Panc1 (cell line): ENCODE measurements at regions not wholly inside any gene's neighbourhood (a gene's known extent, or its start where the extent isn't known, plus 50 kb on each side); places are given as distances from the start of the nearest gene placed in this dataset.

ENCODE experiments used
- ATAC-seq: fragments of 200-7000 bp; cut with Tn5 transposase; 2 replicates; pipeline ENCODE4 v1.9.1; 2020; ENCODE audit warnings: mild to moderate bottlenecking, moderate library complexity
- BruUV-seq: library from RNA; stranded (reverse); fragments of 400-500 nt; replicated peaks from 2 replicates; lab custom pipeline; 2021; lab: Mats Ljungman, UMichigan
- CTCF ChIA-PET: fragments of 300-600 bp; sonication (Branson Sonifier 250); formaldehyde crosslinking; loops from one replicate; lab custom pipeline; 2022; ENCODE audit warnings: antibody characterized with exemption; lab: Charles Lee
- POLR2A ChIA-PET: fragments of 300-600 bp; sonication (Branson Sonifier 250); formaldehyde crosslinking; loops from one replicate; lab custom pipeline; 2022; ENCODE audit warnings: antibody characterized with exemption; lab: Charles Lee
- DNase-seq: peaks from one replicate; pipeline ENCODE4 v3.0.0-alpha.2; 2010; ENCODE audit warnings: low read depth, low spot score
- H3K27ac ChIP-seq: 2 replicates; pipeline ENCODE4 v1.5.1; 2011; ENCODE audit warnings: mild to moderate bottlenecking, low read length, inconsistent platforms
- H3K27me3 ChIP-seq: fragments of 200-500 bp; sonication (Bioruptor generic); 2 replicates; pipeline ENCODE4 v1.6.0; 2014; ENCODE audit warnings: low read length, inconsistent platforms; ENCODE audit not compliant: control insufficient read depth, insufficient read depth
- H3K36me3 ChIP-seq: fragments of 200-500 bp; sonication (Bioruptor generic); 2 replicates; pipeline ENCODE4 v1.5.1; 2014; ENCODE audit warnings: inconsistent platforms, mild to moderate bottlenecking, low read length, moderate library complexity; ENCODE audit not compliant: control insufficient read depth, insufficient read depth
- H3K4me1 ChIP-seq: 2 replicates; pipeline ENCODE4 v1.5.1; 2011; ENCODE audit warnings: inconsistent platforms, mild to moderate bottlenecking, low read length, moderate library complexity; ENCODE audit not compliant: control insufficient read depth, insufficient read depth
- H3K4me3 ChIP-seq, 2 experiments: 2 replicates each; pipeline ENCODE4 v1.5.1; 2011 to 2012; ENCODE audit warnings: low read depth in 2 of 2, low read length in 2 of 2, mild to moderate bottlenecking in 2 of 2, inconsistent platforms in 1 of 2, moderate library complexity in 1 of 2
- H3K9me3 ChIP-seq: fragments of 200-500 bp; sonication (Bioruptor generic); 2 replicates; pipeline ENCODE4 v1.5.1; 2014; ENCODE audit warnings: low read depth, mild to moderate bottlenecking, inconsistent platforms, low read length, moderate library complexity; ENCODE audit not compliant: control insufficient read depth, insufficient read depth
- POLR2AphosphoS5 ChIP-seq: IDR thresholded peaks from 2 replicates; pipeline ENCODE4 v1.6.1; 2012; ENCODE audit warnings: mild to moderate bottlenecking, low read depth, low read length, moderate library complexity
- SIN3A ChIP-seq: IDR thresholded peaks from 2 replicates; pipeline ENCODE4 v1.6.1; 2012; ENCODE audit warnings: low read depth, mild to moderate bottlenecking, low read length, moderate library complexity, borderline replicate concordance; ENCODE audit not compliant: insufficient read depth
- TCF7L2 ChIP-seq: IDR thresholded peaks from 2 replicates; pipeline ENCODE4 v1.6.1; 2011; ENCODE audit warnings: mild to moderate bottlenecking, low read depth, low read length, inconsistent platforms
- in situ Hi-C: cut with HindIII; loops from 2 replicates; pipeline ENCODE4 v1.10.0; 2016; ENCODE audit warnings: low sequenced_read_pairs, low pct_unique_long_range_greater_than_20kb
- intact Hi-C: fragments of 100-400 bp; cut with micrococcal nuclease; formaldehyde crosslinking; loops from one replicate; pipeline ENCODE4 v1.10.0; 2022; ENCODE audit not compliant: unreplicated experiment
- TF ChIP-seq, protein P1 (sequence below): fragments of 450-650 bp; IDR thresholded peaks from 2 replicates; pipeline ENCODE4 v1.5.1; 2017; ENCODE audit warnings: mild to moderate bottlenecking
- TF ChIP-seq, protein P2 (sequence below), 2 experiments: IDR thresholded peaks; 2 replicates each; pipeline ENCODE4 v1.6.1; 2011 to 2012; ENCODE audit warnings: low read depth in 2 of 2, control low read depth in 1 of 2, low read length in 1 of 2, mild to moderate bottlenecking in 1 of 2, moderate library complexity in 1 of 2; ENCODE audit not compliant: insufficient read depth in 1 of 2

DNA sequence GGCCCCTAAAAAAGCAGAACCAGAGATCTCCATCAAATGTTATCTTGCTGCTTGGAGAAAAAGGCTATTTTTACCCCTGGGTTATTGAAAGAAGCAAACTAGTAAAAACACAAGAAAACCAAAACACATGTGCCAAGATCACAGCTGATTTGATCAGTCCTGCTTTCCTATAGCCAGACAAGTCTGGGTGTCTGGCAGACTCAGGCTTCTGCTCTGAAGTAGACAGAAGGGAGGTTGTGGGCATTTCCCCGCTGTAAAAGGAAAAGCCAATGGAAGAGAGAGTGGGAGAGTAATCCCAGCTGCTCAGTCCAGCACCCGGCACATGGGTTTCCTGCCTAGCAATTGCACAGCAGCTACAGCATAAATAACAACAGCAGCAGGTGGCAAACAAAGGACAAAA is 177.9 kb downstream of the PHLDA1 start:
- no peaks in the 10 kb centered on the region for H3K36me3 ChIP-seq
- no peak for DNase-seq
- ChIA-PET POLR2A (no interaction called here), CTCF (no interaction called here)
- TF ChIP-seq, protein P1, sequence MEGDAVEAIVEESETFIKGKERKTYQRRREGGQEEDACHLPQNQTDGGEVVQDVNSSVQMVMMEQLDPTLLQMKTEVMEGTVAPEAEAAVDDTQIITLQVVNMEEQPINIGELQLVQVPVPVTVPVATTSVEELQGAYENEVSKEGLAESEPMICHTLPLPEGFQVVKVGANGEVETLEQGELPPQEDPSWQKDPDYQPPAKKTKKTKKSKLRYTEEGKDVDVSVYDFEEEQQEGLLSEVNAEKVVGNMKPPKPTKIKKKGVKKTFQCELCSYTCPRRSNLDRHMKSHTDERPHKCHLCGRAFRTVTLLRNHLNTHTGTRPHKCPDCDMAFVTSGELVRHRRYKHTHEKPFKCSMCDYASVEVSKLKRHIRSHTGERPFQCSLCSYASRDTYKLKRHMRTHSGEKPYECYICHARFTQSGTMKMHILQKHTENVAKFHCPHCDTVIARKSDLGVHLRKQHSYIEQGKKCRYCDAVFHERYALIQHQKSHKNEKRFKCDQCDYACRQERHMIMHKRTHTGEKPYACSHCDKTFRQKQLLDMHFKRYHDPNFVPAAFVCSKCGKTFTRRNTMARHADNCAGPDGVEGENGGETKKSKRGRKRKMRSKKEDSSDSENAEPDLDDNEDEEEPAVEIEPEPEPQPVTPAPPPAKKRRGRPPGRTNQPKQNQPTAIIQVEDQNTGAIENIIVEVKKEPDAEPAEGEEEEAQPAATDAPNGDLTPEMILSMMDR = no peak
- TF ChIP-seq POLR2AphosphoS5 (no peak), SIN3A (no peak), TCF7L2 (no peak)
- TF ChIP-seq, protein P2, sequence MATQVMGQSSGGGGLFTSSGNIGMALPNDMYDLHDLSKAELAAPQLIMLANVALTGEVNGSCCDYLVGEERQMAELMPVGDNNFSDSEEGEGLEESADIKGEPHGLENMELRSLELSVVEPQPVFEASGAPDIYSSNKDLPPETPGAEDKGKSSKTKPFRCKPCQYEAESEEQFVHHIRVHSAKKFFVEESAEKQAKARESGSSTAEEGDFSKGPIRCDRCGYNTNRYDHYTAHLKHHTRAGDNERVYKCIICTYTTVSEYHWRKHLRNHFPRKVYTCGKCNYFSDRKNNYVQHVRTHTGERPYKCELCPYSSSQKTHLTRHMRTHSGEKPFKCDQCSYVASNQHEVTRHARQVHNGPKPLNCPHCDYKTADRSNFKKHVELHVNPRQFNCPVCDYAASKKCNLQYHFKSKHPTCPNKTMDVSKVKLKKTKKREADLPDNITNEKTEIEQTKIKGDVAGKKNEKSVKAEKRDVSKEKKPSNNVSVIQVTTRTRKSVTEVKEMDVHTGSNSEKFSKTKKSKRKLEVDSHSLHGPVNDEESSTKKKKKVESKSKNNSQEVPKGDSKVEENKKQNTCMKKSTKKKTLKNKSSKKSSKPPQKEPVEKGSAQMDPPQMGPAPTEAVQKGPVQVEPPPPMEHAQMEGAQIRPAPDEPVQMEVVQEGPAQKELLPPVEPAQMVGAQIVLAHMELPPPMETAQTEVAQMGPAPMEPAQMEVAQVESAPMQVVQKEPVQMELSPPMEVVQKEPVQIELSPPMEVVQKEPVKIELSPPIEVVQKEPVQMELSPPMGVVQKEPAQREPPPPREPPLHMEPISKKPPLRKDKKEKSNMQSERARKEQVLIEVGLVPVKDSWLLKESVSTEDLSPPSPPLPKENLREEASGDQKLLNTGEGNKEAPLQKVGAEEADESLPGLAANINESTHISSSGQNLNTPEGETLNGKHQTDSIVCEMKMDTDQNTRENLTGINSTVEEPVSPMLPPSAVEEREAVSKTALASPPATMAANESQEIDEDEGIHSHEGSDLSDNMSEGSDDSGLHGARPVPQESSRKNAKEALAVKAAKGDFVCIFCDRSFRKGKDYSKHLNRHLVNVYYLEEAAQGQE (IDR thresholded peaks at IDR 0.05; ENCODE audit: insufficient read depth in 1 of 2, low read depth in 2 of 2, low read length in 1 of 2) = no peak
- intact Hi-C loops = no loop called here
- H3K4me1 ChIP-seq = peaks cover 12% of the 10 kb centered on the region
- peaks cover 17% of the 10 kb centered on the region; the same call in 1 of the 2 replicates for H3K9me3 ChIP-seq
- H3K27me3 ChIP-seq = no peaks in the 10 kb centered on the region
- H3K4me3 ChIP-seq = no peak overlapping the region
- in situ Hi-C loops = no loop called here
- BruUV-seq = no TSS peak
- peak overlapping the region; percentile 92 for H3K27ac ChIP-seq
- no peak for ATAC-seq

DNA sequence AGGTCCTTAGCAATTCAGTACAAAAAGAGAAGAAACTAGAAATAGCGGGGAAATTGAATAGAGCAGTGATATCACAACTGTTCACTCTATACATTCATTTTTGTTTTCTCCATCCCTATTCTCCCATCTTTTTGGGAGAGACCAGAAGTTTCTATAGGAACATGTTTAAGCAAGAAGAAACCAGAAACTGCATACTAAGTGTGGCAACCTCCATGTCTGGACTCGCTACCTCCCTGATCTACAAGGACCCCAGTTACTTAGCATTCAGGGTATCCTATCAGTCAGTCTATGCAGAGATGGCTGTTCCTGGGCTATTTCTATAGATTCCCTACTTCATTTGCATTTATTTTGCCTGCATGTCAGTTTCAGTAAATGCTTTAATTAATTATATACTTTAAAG is 178.6 kb downstream of the PHLDA1 start:
- H3K4me1 ChIP-seq = peaks cover 19% of the 10 kb centered on the region
- no peak overlapping the region for H3K4me3 ChIP-seq
- in situ Hi-C loops (no loop called here), intact Hi-C loops (no loop called here)
- H3K27ac ChIP-seq = peak overlapping the region; percentile 92
- ATAC-seq (no peak), DNase-seq (no peak)
- CTCF ChIA-PET = no interaction called here
- no peaks in the 10 kb centered on the region for H3K36me3 ChIP-seq
- TF ChIP-seq TCF7L2 (no peak), SIN3A (no peak), POLR2AphosphoS5 (no peak)
- TF ChIP-seq, protein P1 = no peak
- no peaks in the 10 kb centered on the region for H3K27me3 ChIP-seq
- H3K9me3 ChIP-seq = peaks cover 14% of the 10 kb centered on the region; the same call in 1 of the 2 replicates
- BruUV-seq = no TSS peak
- POLR2A ChIA-PET = no interaction called here
